ENCODE measurements at regions not wholly inside any gene's neighbourhood (a gene's known extent, or its start where the extent isn't known, plus 50 kb on each side); places are given as distances from the start of the nearest gene placed in this dataset.
"Not testable (repeated sequence)": the region's sequence is repeated elsewhere in the genome, so short reads cannot be mapped to it uniquely, and the experiment has no call there.

GRCh38 chr9:26637101-26637500 lies 255.5 kb downstream of the CAAP1 start:
- H2AFZ ChIP-seq (ENCODE audit: low read length): no peak overlapping the region
- H3K4me3 ChIP-seq (ENCODE audit: low read depth, low read length, poor library complexity, severe bottlenecking): no peak overlapping the region
- H3K9me2 ChIP-seq (ENCODE audit: low read depth, low read length): no peaks in the 10 kb centered on the region
- H3F3A ChIP-seq (ENCODE audit: insufficient read depth, low read length): no peaks in the 10 kb centered on the region
- H3K36me3 ChIP-seq (ENCODE audit: insufficient read depth, low read length): no peaks in the 10 kb centered on the region
- TF ChIP-seq, protein P1, sequence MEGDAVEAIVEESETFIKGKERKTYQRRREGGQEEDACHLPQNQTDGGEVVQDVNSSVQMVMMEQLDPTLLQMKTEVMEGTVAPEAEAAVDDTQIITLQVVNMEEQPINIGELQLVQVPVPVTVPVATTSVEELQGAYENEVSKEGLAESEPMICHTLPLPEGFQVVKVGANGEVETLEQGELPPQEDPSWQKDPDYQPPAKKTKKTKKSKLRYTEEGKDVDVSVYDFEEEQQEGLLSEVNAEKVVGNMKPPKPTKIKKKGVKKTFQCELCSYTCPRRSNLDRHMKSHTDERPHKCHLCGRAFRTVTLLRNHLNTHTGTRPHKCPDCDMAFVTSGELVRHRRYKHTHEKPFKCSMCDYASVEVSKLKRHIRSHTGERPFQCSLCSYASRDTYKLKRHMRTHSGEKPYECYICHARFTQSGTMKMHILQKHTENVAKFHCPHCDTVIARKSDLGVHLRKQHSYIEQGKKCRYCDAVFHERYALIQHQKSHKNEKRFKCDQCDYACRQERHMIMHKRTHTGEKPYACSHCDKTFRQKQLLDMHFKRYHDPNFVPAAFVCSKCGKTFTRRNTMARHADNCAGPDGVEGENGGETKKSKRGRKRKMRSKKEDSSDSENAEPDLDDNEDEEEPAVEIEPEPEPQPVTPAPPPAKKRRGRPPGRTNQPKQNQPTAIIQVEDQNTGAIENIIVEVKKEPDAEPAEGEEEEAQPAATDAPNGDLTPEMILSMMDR (IDR thresholded peaks at IDR 0.05; ENCODE audit: low read length): no peak
- TF ChIP-seq EZH2 (IDR thresholded peaks at IDR 0.05; ENCODE audit: borderline replicate concordance, low read length): no peak
- no peaks in the 10 kb centered on the region for H3K4me1 ChIP-seq (ENCODE audit: insufficient read depth, low read length, severe bottlenecking)
- H3K4me2 ChIP-seq (ENCODE audit: low read length): no peak overlapping the region
- no peaks in the 10 kb centered on the region for H4K20me1 ChIP-seq (ENCODE audit: insufficient read depth, low read length)
- H3K9me3 ChIP-seq (ENCODE audit: low read length): no peaks in the 10 kb centered on the region
- H3K27me3 ChIP-seq (ENCODE audit: insufficient read depth, low read length): no peaks in the 10 kb centered on the region; the same call in 1 of the 2 replicates
- H3K79me2 ChIP-seq (ENCODE audit: insufficient read depth, low read length): no peaks in the 10 kb centered on the region
- H3K27ac ChIP-seq (ENCODE audit: low read depth, low read length, poor library complexity, severe bottlenecking): no peak overlapping the region
- no peak overlapping the region for H3K9ac ChIP-seq (ENCODE audit: low read length)

DNA sequence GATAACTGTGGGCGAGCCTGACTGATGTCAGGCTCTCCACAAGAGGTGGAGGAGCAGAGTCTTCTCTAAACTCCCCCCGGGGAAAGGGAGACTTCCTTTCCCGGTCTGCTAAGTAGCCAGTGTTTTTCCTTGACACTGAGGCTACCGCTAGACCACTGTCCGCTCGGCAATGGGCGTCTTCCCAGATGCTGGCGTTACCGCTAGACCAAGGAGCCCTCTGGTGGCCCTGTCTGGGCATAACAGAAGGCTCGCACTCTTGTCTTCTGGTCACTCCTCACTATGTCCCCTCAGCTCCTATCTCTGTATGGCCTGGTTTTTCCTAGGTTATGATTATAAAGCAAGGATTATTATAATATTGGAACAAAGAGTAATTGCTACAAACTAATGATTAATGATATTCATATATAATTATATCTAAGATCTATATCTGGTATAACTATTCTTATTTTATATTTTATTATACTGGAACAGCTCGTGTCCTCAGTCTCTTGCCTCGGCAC lies 278.7 kb downstream of the CAAP1 start:
- not testable (repeated sequence) for H3K4me3 ChIP-seq (ENCODE audit: low read depth, low read length, poor library complexity, severe bottlenecking); H3K27ac ChIP-seq (ENCODE audit: low read depth, low read length, poor library complexity, severe bottlenecking); H3F3A ChIP-seq (ENCODE audit: insufficient read depth, low read length); H3K9me2 ChIP-seq (ENCODE audit: low read depth, low read length); H3K4me1 ChIP-seq (ENCODE audit: insufficient read depth, low read length, severe bottlenecking); H2AFZ ChIP-seq (ENCODE audit: low read length); H3K27me3 ChIP-seq (ENCODE audit: insufficient read depth, low read length); H3K4me2 ChIP-seq (ENCODE audit: low read length); H3K9me3 ChIP-seq (ENCODE audit: low read length); H3K36me3 ChIP-seq (ENCODE audit: insufficient read depth, low read length); H4K20me1 ChIP-seq (ENCODE audit: insufficient read depth, low read length); H3K9ac ChIP-seq (ENCODE audit: low read length); H3K79me2 ChIP-seq (ENCODE audit: insufficient read depth, low read length)
- TF ChIP-seq, protein P1 (IDR thresholded peaks at IDR 0.05; ENCODE audit: low read length): peak; percentile 40

DNA sequence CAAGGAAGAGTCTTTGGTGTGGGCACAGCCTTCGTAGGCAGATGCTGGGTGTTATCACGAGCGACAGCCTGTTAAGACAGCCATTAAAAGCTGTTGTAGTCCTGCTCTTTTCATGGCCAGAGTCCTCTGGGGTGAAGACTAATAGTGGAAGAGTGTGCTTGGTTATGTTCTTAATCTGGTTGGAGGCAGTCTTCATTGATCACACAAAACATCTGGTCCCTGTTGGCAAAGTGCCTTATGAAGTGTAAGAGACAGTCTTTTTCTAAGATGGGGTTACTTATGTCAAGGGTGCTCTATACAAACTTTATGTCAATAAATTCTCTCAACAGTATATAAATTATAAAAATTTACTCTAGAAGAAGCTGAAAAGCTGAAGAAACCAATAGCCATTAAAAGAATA lies 280.4 kb downstream of the CAAP1 start:
- Histone ChIP-seq H3K79me2 (ENCODE audit: insufficient read depth, low read length) (no peaks in the 10 kb centered on the region), H3K4me1 (ENCODE audit: insufficient read depth, low read length, severe bottlenecking) (no peaks in the 10 kb centered on the region), H3K4me3 (ENCODE audit: low read depth, low read length, poor library complexity, severe bottlenecking) (no peak overlapping the region), H2AFZ (ENCODE audit: low read length) (no peak overlapping the region), H3K27me3 (ENCODE audit: insufficient read depth, low read length) (no peaks in the 10 kb centered on the region), H3K9me2 (ENCODE audit: low read depth, low read length) (no peaks in the 10 kb centered on the region), H3K9me3 (ENCODE audit: low read length) (no peaks in the 10 kb centered on the region), H3K36me3 (ENCODE audit: insufficient read depth, low read length) (no peaks in the 10 kb centered on the region), H3K4me2 (ENCODE audit: low read length) (no peak overlapping the region), H3K27ac (ENCODE audit: low read depth, low read length, poor library complexity, severe bottlenecking) (no peak overlapping the region), H4K20me1 (ENCODE audit: insufficient read depth, low read length) (no peaks in the 10 kb centered on the region), H3F3A (ENCODE audit: insufficient read depth, low read length) (no peaks in the 10 kb centered on the region), H3K9ac (ENCODE audit: low read length) (no peak overlapping the region)
- TF ChIP-seq, protein P1 (IDR thresholded peaks at IDR 0.05; ENCODE audit: low read length): no peak
- TF ChIP-seq EZH2 (IDR thresholded peaks at IDR 0.05; ENCODE audit: borderline replicate concordance, low read length): no peak
